Posterior vena cava (tissue), 2 donors: ENCODE measurements at regions not wholly inside any gene's neighbourhood (a gene's known extent, or its start where the extent isn't known, plus 50 kb on each side); places are given as distances from the start of the nearest gene placed in this dataset.

Experiments used
- DNase-seq: peaks from one replicate; pipeline ENCODE4 v3.0.0-alpha.2; 2020; ENCODE audit warnings: low spot score
- intact Hi-C, 2 donors: fragments of 100-400 bp; cut with DNase I; formaldehyde crosslinking; loops; one replicate each; pipeline versions ENCODE4 v1.14.1 to v1.14.2; 2022 to 2023
- donor health status: DM: yes; HTN: yes; CAD: no.
- donor health status: DM: yes; HTN: yes; CAD: no.

GRCh38 chr6:132868057-132868456 lies 53.7 kb downstream of the RPS12 start:
- DNase-seq, result no peak
- intact Hi-C loops, result no loop called here

GRCh38 chr6:132872923-132873322 lies 58.6 kb downstream of the RPS12 start:
- no peak for DNase-seq
- intact Hi-C loops, result no loop called here

- DNase-seq, result no peak
- intact Hi-C loops, result no loop called here
Observed at GRCh38 chr6:132877003-132877402, 62.6 kb downstream of the RPS12 start.

GRCh38 chr6:132887204-132887603 lies 72.8 kb downstream of the RPS12 start:
- intact Hi-C loops, result no loop called here
- DNase-seq, result no peak

GRCh38 chr6:132888701-132889100 lies 74.3 kb downstream of the RPS12 start:
- no peak for DNase-seq
- intact Hi-C loops, result no loop called here

GRCh38 chr6:132892929-132893771 lies 78.8 kb downstream of the RPS12 start:
- intact Hi-C loops, result no loop called here

GRCh38 chr6:132893772-132894490 lies 79.6 kb downstream of the RPS12 start:
- no peak for DNase-seq
- intact Hi-C loops, result no loop called here

More at GRCh38 chr6:132892929-132893771, 78.8 kb downstream of the RPS12 start:
- no peak for DNase-seq

GRCh38 chr6:132898376-132898775 lies 84.0 kb downstream of the RPS12 start:
- DNase-seq, result no peak

GRCh38 chr6:132900849-132901248 lies 86.5 kb downstream of the RPS12 start:
- intact Hi-C loops, result no loop called here
- DNase-seq, result no peak

More at GRCh38 chr6:132898376-132898775, 84.0 kb downstream of the RPS12 start:
- intact Hi-C loops, result no loop called here

- intact Hi-C loops, result no loop called here
- DNase-seq, result no peak
Observed at GRCh38 chr6:132902901-132903300, 88.5 kb downstream of the RPS12 start.

- intact Hi-C loops, result no loop called here
- DNase-seq, result no peak
Observed at GRCh38 chr6:132907231-132907630, 92.9 kb downstream of the RPS12 start.

GRCh38 chr6:132907914-132908313 lies 93.5 kb downstream of the RPS12 start:
- no peak for DNase-seq
- intact Hi-C loops, result no loop called here

- intact Hi-C loops, result no loop called here
- no peak for DNase-seq
Observed at GRCh38 chr6:132909742-132910141, 95.4 kb downstream of the RPS12 start.

GRCh38 chr6:132910759-132911158 lies 96.4 kb downstream of the RPS12 start:
- intact Hi-C loops, result no loop called here
- no peak for DNase-seq

GRCh38 chr6:132919045-132919860 lies 104.9 kb downstream of the RPS12 start:
- DNase-seq, result peak; percentile 88
- intact Hi-C loops, result no loop called here

GRCh38 chr6:132927713-132928112 lies 113.3 kb downstream of the RPS12 start:
- DNase-seq, result no peak
- intact Hi-C loops, result loop anchor here in 1 of 2 donors (2.0 kb wide), 1 partner anchor 67 kb away; no protein-coding TSS in a partner anchor

GRCh38 chr6:132929141-132929540 lies 114.8 kb downstream of the RPS12 start:
- DNase-seq, result no peak
- intact Hi-C loops, result no loop called here

GRCh38 chr6:132931313-132931712 lies 116.9 kb downstream of the RPS12 start:
- DNase-seq, result no peak
- intact Hi-C loops, result no loop called here

- intact Hi-C loops, result no loop called here
- no peak for DNase-seq
Observed at GRCh38 chr6:132931936-132932514, 117.7 kb downstream of the RPS12 start.
